Neural progenitor cell (in vitro differentiated cells): ENCODE measurements at regions not wholly inside any gene's neighbourhood (a gene's known extent, or its start where the extent isn't known, plus 50 kb on each side); places are given as distances from the start of the nearest gene placed in this dataset.

Source experiments
- DNase-seq: peaks from one replicate; pipeline ENCODE4 v3.0.0-alpha.2; 2016; ENCODE audit warnings: low spot score
- H2AFZ ChIP-seq: fragments of 200-600 bp; sonication (generic); replicated peaks from 2 replicates; pipeline ENCODE4 v1.6.1; 2016; ENCODE audit warnings: antibody characterized with exemption
- H3F3A ChIP-seq: fragments of 200-600 bp; sonication (generic); 2 replicates; pipeline ENCODE4 v1.6.1; 2016; ENCODE audit warnings: antibody characterized with exemption, low read depth
- H3K27ac ChIP-seq: fragments of 200-600 bp; sonication (generic); 2 replicates; pipeline ENCODE4 v1.5.1; 2016; ENCODE audit warnings: mild to moderate bottlenecking
- H3K27me3 ChIP-seq: fragments of 200-600 bp; sonication (generic); 2 replicates; pipeline ENCODE4 v1.6.1; 2016; ENCODE audit warnings: mild to moderate bottlenecking, moderate library complexity
- H3K36me3 ChIP-seq: fragments of 200-600 bp; sonication (generic); 2 replicates; pipeline ENCODE4 v1.5.1; 2016
- H3K4me1 ChIP-seq: fragments of 200-600 bp; sonication (generic); 2 replicates; pipeline ENCODE4 v1.6.1; 2016; ENCODE audit warnings: mixed run types
- H3K4me2 ChIP-seq: fragments of 200-600 bp; sonication (generic); 2 replicates; pipeline ENCODE4 v1.6.1; 2016
- H3K4me3 ChIP-seq: fragments of 200-600 bp; sonication (generic); 2 replicates; pipeline ENCODE4 v1.5.1; 2016
- H3K79me2 ChIP-seq: fragments of 200-600 bp; sonication (generic); 2 replicates; pipeline ENCODE4 v1.6.1; 2016; ENCODE audit warnings: low read depth
- H3K9ac ChIP-seq: fragments of 200-600 bp; sonication (generic); 2 replicates; pipeline ENCODE4 v1.6.1; 2016
- H3K9me3 ChIP-seq: fragments of 200-600 bp; sonication (generic); 2 replicates; pipeline ENCODE4 v1.5.1; 2016; ENCODE audit warnings: low read depth
- H4K20me1 ChIP-seq: fragments of 200-600 bp; sonication (generic); 2 replicates; pipeline ENCODE4 v1.6.1; 2016; ENCODE audit warnings: low read depth
- H3K27ac Mint-ChIP-seq: 3 replicates; pipeline ENCODE4 v1.8.0; 2021; ENCODE audit warnings: mixed read lengths
- H3K27me3 Mint-ChIP-seq: 2 replicates; pipeline ENCODE4 v1.8.0; 2022; ENCODE audit warnings: low read depth, mild to moderate bottlenecking, inconsistent platforms, moderate library complexity, mixed read lengths; ENCODE audit not compliant: insufficient read depth
- H3K36me3 Mint-ChIP-seq: 3 replicates; pipeline ENCODE4 v1.8.0; 2021; ENCODE audit warnings: mixed read lengths
- H3K4me1 Mint-ChIP-seq: 3 replicates; pipeline ENCODE4 v1.8.0; 2021; ENCODE audit warnings: mixed read lengths
- H3K4me3 Mint-ChIP-seq: 3 replicates; pipeline ENCODE4 v1.8.0; 2021; ENCODE audit warnings: mild to moderate bottlenecking, moderate library complexity, mixed read lengths
- H3K9me3 Mint-ChIP-seq: 3 replicates; pipeline ENCODE4 v1.8.0; 2020; ENCODE audit warnings: mixed read lengths
- CTCF ChIP-seq: fragments of 200-600 bp; sonication (generic); IDR thresholded peaks from 2 replicates; pipeline ENCODE4 v1.5.1; 2017; ENCODE audit warnings: antibody characterized with exemption, mild to moderate bottlenecking
- EZH2 ChIP-seq: fragments of 200-600 bp; sonication (generic); IDR thresholded peaks from 2 replicates; pipeline ENCODE4 v1.6.1; 2017; ENCODE audit warnings: antibody characterized with exemption, mild to moderate bottlenecking, moderate library complexity
- EZH2phosphoT487 ChIP-seq: fragments of 200-600 bp; sonication (generic); IDR thresholded peaks from 2 replicates; pipeline ENCODE4 v1.6.1; 2017; ENCODE audit warnings: antibody characterized with exemption

DNA sequence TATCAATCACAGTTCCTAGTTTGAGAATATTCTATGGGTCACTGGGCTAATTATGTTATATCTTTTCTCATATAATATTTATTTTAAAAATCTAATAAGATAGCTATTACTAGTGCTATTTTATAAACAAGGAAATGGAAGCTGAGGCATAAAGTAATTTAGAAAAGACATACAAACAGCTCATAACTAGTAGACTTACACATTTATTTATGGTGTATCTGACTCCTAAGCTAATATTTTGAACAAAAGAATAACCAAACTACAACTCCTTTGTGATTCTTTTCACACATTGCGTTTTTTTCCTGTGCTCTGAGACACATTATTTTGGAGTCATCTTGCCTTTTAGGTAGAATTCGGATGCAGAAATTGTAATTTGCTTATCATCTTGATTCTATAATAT, 742.0 kb upstream of the LRRTM4 start:
- H3K36me3 Mint-ChIP-seq = no peaks in the 10 kb centered on the region
- Histone ChIP-seq H3K4me2 (no peak overlapping the region), H3K9ac (no peak overlapping the region), H3K27me3 (no peaks in the 10 kb centered on the region), H3K36me3 (no peaks in the 10 kb centered on the region), H2AFZ (no peak overlapping the region), H3K4me3 (no peak overlapping the region), H4K20me1 (no peaks in the 10 kb centered on the region), H3K79me2 (no peaks in the 10 kb centered on the region), H3K4me1 (peaks cover 8% of the 10 kb centered on the region), H3K27ac (no peak overlapping the region), H3F3A (no peaks in the 10 kb centered on the region), H3K9me3 (no peaks in the 10 kb centered on the region)
- no peak for DNase-seq
- TF ChIP-seq EZH2 (no peak), EZH2phosphoT487 (no peak)
- peaks cover 15% of the 10 kb centered on the region for H3K4me1 Mint-ChIP-seq
- H3K9me3 Mint-ChIP-seq = no peaks in the 10 kb centered on the region
- H3K4me3 Mint-ChIP-seq = no peak overlapping the region
- no peaks in the 10 kb centered on the region for H3K27me3 Mint-ChIP-seq
- H3K27ac Mint-ChIP-seq = no peak overlapping the region

DNA sequence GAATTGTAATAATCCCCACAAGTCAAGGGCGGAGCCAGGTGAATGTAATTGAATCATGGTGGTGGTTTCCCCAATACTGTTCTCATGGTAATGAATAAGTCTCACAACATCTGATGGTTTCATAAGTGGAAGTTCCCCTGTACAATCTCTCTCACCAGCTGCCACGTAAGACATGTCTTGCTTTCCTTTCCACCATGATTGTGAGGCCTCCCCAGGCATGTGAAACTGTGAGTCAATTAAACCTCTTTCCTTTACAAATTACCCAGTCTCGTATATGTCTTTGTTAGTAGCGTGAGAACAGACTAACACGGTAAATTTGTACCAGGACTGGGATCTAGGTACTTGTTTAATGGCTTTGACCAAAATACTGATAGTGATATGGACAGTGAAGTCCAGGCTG, 744.3 kb upstream of the REG3G start:
- Histone ChIP-seq H3F3A (no peaks in the 10 kb centered on the region), H3K9ac (no peak overlapping the region), H3K4me3 (no peak overlapping the region), H3K79me2 (no peaks in the 10 kb centered on the region), H3K27me3 (no peaks in the 10 kb centered on the region), H3K4me1 (no peaks in the 10 kb centered on the region), H3K9me3 (no peaks in the 10 kb centered on the region), H2AFZ (no peak overlapping the region), H4K20me1 (no peaks in the 10 kb centered on the region), H3K4me2 (no peak overlapping the region), H3K36me3 (no peaks in the 10 kb centered on the region), H3K27ac (no peak overlapping the region)
- H3K4me1 Mint-ChIP-seq = peaks cover 3% of the 10 kb centered on the region
- no peak for TF ChIP-seq CTCF
- TF ChIP-seq EZH2 = no peak
- TF ChIP-seq EZH2phosphoT487 = no peak
- no peak overlapping the region for H3K27ac Mint-ChIP-seq
- no peak for DNase-seq
- H3K36me3 Mint-ChIP-seq = no peaks in the 10 kb centered on the region
- H3K4me3 Mint-ChIP-seq = no peak overlapping the region
- peaks cover 3% of the 10 kb centered on the region for H3K9me3 Mint-ChIP-seq
- H3K27me3 Mint-ChIP-seq = no peaks in the 10 kb centered on the region

DNA sequence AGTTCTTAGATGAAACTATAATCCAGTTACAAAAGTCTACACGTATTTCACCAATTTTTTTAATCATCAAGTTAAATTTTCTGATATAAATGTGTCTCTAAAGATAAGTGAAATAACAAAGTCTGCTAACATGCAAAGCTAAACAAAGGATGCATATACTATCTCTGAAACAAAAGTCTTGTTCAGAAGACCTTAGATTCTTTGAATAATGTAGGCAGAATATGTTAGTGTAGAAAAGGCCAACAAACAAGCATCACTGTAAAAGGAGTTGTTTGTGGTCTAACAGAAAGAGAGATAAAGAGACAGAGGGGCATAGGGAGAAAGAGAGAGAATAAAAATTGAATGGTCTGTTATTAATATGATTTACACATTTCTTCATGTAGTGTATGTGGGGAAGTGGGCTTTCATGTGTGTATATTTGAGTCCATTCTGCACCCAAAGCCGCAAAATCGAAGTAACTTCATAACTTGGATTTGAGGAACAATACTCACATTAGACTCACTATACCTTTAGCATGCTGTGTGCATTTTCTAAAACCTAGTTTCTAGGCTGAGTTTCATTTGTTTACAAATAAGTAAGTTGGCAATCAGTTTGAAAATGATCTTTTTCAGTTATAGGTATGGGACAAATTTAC, 734.8 kb upstream of the REG3G start:
- H3K27me3 ChIP-seq = no peaks in the 10 kb centered on the region
- Mint-ChIP-seq H3K36me3 (no peaks in the 10 kb centered on the region), H3K9me3 (no peaks in the 10 kb centered on the region), H3K4me3 (no peak overlapping the region), H3K4me1 (no peaks in the 10 kb centered on the region), H3K27ac (no peak overlapping the region), H3K27me3 (no peaks in the 10 kb centered on the region)
- TF ChIP-seq CTCF (no peak), EZH2phosphoT487 (no peak), EZH2 (no peak)
- no peaks in the 10 kb centered on the region for H3K4me1 ChIP-seq
- no peaks in the 10 kb centered on the region for H3K9me3 ChIP-seq
- no peaks in the 10 kb centered on the region for H3K79me2 ChIP-seq
- no peak overlapping the region for H3K27ac ChIP-seq
- no peaks in the 10 kb centered on the region for H3F3A ChIP-seq
- DNase-seq = no peak
- H2AFZ ChIP-seq = peak overlapping the region; percentile 23
- H3K36me3 ChIP-seq = no peaks in the 10 kb centered on the region
- H3K4me2 ChIP-seq = no peak overlapping the region
- H4K20me1 ChIP-seq = no peaks in the 10 kb centered on the region
- no peak overlapping the region for H3K4me3 ChIP-seq
- no peak overlapping the region for H3K9ac ChIP-seq

DNA sequence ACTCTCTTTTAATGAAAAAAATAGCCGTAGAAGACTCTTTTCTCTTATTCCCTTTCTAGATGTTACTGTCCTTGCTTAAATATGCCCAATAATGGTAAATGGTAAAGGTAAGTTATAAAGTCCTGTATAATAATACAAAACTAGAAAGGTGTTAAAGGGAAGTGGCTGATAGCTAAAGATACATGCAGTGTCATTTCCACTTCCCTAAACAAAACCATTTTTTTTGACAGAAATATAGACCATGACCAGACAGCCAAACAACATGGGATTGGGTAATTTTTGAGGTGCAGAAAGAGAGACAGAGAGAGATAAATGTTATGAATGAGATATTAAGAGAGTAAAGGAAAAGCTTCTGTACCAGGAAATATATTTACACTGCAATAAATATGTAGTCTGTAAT, 731.7 kb upstream of the REG3G start:
- no peaks in the 10 kb centered on the region for H3K27me3 Mint-ChIP-seq
- H3K27me3 ChIP-seq = no peaks in the 10 kb centered on the region
- H3F3A ChIP-seq = no peaks in the 10 kb centered on the region
- no peaks in the 10 kb centered on the region for H3K4me1 ChIP-seq
- H3K79me2 ChIP-seq = no peaks in the 10 kb centered on the region
- H3K4me3 ChIP-seq = no peak overlapping the region
- no peaks in the 10 kb centered on the region for H3K4me1 Mint-ChIP-seq
- H3K27ac Mint-ChIP-seq = no peak overlapping the region
- no peaks in the 10 kb centered on the region for H3K36me3 ChIP-seq
- H3K36me3 Mint-ChIP-seq = no peaks in the 10 kb centered on the region
- H4K20me1 ChIP-seq = no peaks in the 10 kb centered on the region
- no peaks in the 10 kb centered on the region for H3K9me3 Mint-ChIP-seq
- H3K4me3 Mint-ChIP-seq = no peak overlapping the region
- H3K4me2 ChIP-seq = no peak overlapping the region
- no peak overlapping the region for H3K27ac ChIP-seq
- no peak overlapping the region for H3K9ac ChIP-seq
- no peak overlapping the region for H2AFZ ChIP-seq
- DNase-seq = no peak
- no peaks in the 10 kb centered on the region for H3K9me3 ChIP-seq
- no peak for TF ChIP-seq CTCF
- TF ChIP-seq EZH2 = no peak
- no peak for TF ChIP-seq EZH2phosphoT487
